GM19043 (cell line): ENCODE measurements at regions not wholly inside any gene's neighbourhood (a gene's known extent, or its start where the extent isn't known, plus 50 kb on each side); places are given as distances from the start of the nearest gene placed in this dataset.

ENCODE experiments used
- ATAC-seq: cut with Tn5 transposase; IDR thresholded peaks from one replicate; pipeline ENCODE4 v1.9.1; 2021; ENCODE audit warnings: low read depth; ENCODE audit not compliant: unreplicated experiment

DNA sequence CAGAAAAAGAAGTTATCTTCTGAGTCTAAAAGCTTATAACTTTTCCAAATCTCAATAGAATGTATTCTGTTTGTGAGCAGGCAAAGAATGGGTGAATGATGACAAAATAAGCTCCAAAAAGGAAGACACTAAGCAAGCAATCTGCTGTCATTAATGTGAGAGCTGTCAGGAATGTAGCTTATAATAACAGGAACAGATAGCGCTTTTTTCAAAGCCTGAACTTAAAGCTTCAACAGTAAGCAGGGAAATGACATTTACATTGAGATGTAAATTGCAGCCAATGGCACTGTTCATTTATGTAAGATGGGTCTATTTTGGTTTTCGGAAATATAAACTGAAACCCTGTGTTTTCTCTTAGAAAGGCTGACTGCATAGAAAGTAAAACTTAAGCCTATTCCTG is 1005.9 kb downstream of the PDHA2 start:
- no peak for ATAC-seq

DNA sequence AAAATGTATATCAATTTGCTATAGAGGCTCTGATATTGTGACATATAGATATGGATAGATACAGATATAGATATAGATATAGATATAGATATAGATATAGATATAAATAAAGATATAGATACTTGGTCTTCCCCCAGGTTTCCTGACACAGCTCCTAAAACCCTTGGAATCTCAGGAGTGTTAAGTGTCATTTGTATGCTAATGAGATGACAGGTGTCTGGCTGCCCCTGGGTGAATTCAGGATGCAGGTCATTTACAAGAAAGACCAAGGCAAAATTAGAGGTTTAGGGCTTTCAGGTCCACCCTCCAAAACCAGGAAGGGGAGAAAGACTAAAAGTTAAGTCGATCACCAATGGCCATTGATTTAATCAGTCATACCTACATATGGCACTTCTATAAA is 1034.8 kb downstream of the PDHA2 start:
- ATAC-seq: no peak

DNA sequence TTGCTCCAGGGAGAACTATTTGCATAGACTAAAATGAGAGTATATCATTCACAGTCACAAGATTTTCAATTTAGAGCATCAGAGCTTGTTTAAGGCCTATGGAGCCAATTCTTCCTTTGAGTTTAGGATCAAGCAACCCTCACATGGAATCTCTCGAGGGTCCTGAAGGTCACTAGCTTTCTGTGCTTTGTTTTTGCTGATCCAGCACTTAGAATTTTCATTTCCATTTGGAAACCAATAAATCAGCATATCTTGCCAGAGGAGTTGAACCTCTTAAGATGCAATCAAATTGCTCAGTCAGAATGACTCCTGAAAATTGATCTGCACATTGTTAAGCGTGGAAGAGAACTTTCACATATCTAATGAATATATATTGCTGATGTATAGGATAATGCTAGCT is 1039.6 kb downstream of the PDHA2 start:
- no peak for ATAC-seq

DNA sequence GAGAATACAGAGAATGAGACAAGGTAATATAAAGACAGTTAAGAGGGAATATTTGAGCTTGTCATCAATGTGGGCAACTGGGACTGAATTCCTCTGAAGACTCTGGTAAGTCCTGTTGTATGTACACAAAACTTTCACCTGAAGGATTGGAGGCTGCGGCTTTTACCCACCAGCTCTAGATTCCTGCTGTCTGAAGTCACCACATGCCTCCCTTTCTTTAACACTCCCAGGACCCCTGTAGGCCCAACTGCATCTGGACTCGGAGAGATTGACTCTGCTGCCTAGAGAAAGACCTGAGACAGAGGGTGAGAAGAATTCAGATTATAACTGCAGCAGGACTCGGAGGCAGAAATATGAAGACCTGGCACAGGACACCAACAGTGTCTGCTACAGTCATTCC is 1048.0 kb downstream of the PDHA2 start:
- no peak for ATAC-seq

DNA sequence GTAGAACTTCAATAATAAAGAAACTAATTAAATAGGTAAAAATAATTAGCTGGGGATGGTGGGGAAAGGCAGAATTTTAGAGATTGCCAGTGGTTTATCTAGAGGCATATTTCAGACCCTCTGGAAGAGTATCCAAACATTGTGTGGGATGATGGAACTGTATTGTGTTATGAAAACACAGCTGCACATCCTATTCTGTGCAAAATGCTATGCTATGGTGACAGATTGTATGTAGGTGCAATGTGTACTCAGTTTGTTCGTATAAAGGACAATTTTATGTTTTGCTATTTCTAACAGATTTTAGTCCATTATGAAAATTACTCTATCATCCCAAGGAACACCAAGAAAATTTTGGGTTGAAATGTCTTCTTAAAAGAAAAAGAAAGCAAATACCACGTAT is 1054.7 kb downstream of the PDHA2 start:
- ATAC-seq: no peak

DNA sequence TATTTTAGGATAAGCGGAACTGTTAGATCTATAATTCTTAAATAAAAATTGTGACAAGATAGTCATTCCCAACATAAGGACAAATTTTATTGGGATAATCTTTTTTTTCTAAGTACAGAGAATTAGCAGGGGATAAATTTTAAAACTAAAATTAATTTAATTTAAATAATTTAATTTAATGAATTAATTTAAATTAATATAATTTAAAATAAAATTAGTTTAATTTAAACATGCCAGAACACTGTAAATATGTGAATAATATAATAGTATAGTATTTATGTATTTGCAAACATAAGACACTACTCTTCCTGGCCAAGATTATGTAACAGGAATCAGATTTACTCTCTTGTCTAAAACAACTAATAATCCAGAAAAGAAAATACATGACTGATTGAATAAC is 1055.9 kb downstream of the PDHA2 start:
- no peak for ATAC-seq

DNA sequence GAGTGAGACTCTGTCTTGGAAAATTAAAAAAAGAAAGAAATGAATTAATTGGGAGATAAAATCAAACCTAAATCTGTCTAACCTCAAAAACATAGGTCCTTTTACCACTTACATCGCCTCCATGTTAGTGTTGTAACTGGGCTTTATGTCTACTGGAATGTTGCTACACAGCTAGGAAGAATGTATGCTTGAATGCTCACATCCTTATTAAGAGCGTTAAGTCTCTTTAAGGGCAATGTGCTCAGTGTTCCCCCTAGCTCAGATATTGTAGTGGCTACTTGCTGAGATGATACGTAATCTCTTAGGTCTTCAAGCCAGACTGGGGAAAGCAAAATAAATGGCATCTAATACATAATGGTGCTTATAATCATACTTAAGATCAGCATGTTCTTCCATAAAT is 1072.8 kb downstream of the PDHA2 start:
- ATAC-seq: no peak

DNA sequence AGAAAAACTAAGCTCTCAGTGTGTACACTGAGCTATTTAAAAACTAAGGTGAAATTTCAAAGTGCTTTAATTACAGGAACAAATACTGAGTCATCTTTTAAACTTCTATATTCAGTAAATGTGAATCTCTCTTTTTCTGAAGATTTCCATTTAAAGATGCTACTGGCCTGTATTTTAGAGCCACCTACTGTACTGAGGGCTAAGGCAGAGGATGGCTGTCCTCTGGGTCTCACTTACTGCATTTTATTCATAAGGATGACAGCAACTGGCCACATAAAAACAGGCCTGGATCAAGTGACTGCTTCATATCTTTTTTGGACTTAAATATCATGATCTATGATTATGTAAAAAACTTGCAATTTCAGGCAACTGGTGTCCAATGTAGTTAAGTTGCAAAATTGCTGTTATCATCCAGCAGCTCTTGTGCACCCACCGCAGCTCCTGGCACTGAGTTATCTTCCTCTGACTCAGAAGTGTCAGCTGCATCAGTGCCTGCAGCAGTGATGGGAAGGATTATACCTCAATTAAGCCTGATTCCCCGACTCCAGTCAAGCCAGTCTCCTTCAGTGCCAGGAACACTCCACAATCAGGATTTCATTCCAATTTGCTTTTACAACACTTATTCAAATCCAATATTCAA is 1073.7 kb downstream of the PDHA2 start:
- no peak for ATAC-seq

DNA sequence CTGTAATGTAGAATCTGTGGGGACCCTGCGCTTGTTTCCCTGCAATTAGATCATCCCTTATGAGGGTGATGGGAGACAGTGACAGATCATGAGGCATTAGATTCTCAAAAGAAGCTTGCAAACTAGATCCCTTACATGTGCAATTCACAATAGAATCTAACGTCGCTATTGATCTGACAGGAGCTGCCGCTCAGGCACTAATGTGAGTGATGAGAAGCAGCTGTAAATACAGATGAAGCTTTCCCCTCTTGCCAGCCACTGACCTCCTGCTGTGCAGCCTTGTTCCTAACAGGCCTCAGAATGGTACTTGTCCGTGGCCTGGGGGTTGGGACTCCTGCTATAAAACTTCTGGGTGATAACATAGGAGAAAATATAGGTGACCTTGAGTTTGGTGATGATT is 1076.8 kb downstream of the PDHA2 start:
- no peak for ATAC-seq

DNA sequence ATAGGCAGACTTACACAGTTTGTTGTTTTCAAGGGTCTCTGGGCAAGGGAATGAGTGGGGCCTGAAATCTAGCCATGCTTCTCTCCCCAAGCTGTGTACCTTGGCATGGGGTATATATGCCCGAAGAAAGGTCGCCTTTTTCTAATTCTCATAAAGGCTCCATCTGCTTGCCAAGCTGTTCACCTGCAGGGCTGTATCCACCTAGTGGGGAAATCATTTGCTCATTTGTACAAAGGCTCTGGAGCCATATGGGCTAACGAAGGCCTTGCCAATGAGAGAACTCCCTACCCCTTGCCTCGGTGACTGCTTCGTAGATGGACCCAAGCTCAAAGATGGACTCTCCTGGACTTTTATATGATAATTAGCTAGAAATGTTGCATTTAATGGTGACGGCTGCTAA is 1097.0 kb downstream of the PDHA2 start:
- ATAC-seq: no peak

DNA sequence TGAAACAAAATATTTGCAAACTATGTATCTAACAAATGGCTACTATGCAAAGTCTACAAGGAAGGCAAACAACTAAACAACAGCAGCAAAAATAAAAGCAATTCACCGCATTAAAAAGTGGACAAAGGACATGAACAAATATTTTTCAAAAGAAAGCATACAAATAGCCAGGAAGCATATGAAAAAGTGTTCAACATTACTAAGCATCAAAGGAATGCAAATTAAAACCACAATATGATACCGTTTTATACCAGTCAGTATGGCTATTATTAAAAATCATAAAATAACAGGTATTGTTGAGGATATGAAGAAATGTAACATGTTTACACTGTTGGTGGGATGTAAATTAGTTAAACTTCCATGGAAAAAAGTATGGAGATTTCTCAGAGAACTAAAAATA is 1106.7 kb downstream of the PDHA2 start:
- ATAC-seq: no peak

DNA sequence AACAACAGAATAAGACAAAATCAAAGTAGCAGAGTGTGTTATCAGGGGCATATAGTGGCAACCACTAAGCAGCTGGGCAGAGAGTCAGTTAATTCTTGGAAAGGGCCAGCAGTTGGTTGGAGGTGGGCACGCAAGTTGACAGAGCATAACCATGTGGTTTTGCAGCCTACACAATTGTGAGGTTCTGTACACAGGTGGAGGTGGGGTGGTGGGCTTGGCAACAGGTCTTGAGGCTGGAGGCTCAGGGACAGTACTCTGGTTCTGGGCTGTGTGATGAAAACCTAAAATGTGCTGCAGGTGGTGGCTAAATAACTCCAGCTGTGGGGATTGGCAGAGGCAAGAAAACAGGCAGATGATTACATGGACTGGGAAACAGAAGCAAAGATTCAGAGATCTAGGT is 1112.7 kb downstream of the PDHA2 start:
- ATAC-seq: no peak

DNA sequence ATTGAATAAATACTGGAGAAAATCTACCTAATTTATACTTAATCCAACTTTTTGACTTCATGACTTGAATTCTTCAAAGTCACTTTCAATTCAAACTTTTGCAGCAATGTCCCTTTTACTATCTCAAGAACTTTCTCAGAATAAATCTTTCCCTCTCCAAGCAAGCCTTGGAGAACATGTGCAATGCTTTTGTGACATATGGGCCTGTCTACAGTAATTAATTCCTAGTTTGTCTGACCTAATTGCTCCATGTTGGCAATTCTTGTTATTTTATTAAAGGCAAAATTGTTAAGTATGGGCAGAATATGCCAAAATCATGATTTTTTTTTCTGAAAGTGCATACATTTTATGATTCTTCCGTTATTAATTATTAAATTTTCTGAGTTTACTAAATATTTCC is 1115.3 kb downstream of the PDHA2 start:
- no peak for ATAC-seq

DNA sequence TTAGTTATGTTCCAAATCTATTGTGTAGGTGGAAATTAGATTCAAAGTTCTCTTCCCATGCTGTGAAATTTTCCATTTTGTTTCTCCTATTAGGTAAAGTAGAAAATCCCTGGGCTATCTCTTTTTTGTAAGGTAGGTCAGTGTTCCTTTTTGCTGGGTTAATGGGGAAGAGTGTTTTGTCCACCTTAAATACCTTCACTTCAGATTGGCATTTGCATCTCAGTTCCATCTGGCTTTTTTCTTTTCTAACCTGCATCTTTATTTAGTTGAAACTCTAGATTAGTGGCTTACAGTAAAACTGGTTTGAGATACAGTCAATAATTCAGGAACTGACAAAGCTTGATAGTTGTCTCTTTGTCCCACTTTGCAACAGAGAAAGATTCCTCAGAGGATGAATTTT is 1115.8 kb downstream of the PDHA2 start:
- ATAC-seq: no peak

DNA sequence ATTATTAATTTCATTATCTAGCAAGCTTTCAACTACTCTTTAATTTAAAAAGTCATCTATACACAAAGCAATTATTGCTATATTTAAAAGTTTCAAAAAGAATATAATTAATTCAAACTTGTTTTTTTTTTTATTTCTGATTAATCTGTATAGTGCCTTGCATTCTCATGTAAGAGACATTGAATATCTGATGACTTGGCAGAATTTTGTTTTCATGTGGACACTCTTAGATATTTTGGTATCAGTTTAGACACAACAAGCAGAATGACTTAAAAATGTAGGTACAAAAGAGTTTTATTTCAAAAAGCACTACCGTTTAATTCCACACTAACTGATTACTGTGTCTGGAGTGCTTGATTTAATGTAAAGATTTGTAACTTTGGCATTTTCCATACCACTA is 1129.6 kb downstream of the PDHA2 start:
- no peak for ATAC-seq

DNA sequence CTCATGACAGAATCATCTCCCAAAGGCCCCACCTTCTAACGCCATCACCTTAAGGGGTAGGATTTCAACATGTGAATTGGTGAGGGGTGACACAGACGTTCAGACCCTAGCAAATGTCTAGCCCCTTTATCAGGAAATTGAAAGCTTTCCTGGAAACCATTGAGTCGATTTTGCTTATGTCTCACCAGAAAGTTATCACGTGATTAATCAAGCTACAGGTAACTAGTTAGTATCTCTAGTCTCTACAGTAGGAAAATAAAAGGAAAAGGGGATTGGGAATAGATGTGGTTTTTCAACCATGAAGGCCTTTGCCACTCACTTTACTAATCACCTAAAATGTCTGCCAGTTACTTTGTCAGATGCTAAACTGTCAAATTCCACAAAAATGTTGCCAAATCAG is 1133.0 kb downstream of the PDHA2 start:
- ATAC-seq: no peak

DNA sequence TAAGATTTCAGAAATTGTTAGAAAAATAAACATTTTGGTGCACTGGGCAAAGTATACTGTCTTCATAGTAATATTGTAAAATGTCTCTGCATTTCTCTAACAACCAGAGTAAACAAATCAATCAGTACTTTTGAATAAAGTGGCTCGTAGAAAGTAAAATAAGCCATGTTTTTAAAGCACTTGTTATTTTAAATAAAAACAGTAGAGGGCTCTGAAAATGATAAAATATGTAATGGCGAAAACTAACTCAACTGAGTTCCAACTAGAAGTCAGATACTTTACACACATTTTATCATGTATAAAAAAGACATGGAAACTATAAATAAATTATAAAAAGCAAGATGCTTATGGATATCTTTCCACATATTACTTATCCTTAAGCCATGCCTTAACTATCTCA is 1134.4 kb downstream of the PDHA2 start:
- no peak for ATAC-seq

DNA sequence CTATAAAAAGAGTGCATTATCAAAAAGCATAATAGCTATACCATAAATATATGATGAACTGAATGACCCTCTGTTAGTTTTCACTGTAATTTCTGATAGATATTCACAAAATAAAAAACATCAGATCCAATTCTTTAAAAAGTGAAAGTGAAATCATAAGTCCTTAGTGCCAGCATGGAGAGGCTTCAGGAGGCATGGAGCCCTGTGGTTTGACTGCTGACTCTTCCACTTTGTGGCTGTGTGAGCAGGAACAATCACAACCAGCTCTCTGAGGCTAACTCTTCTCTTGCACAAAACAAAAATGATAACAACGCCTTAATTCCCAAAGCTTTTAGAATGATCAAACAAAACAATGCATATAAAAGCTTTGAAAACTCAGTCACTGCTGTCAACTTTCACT is 1143.9 kb downstream of the PDHA2 start:
- ATAC-seq: no peak

DNA sequence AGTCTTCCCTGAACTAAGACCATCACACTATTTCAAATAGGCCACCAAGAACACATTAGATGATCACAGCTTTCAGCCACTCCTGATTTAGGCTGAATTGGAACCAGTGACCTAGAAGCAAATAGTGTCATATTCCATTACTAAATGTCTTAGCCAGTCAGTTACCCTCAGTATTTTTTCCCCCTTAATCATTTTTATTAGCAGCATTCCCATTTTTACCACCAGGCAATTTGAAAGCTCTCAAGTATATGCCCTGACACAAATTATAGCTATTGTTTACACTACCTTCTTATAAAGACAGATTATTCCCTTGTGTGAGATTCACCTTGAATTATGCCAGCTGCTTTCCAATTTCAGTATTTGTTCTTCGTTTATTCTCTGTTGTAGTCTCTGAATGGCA is 1146.9 kb downstream of the PDHA2 start:
- ATAC-seq: no peak

DNA sequence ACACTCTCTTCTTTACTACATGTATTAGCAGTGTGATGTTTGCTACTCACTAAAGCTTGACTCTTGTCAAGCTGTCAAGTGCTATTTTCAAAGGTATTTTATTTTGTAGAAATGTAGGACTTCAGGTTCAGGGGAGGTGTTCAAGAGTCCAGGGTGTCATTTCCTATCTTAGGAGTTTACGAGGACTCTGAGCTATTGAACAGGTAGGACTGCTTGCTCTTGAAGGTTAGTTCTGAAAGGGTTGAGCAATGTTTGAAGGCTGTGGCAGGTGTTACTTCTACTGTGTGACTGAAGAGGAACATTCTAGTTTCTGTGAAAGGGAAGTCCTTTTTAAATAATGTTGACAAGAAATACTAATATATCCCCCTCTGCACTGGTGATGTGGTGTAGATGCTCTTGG is 1151.2 kb downstream of the PDHA2 start:
- ATAC-seq: no peak

DNA sequence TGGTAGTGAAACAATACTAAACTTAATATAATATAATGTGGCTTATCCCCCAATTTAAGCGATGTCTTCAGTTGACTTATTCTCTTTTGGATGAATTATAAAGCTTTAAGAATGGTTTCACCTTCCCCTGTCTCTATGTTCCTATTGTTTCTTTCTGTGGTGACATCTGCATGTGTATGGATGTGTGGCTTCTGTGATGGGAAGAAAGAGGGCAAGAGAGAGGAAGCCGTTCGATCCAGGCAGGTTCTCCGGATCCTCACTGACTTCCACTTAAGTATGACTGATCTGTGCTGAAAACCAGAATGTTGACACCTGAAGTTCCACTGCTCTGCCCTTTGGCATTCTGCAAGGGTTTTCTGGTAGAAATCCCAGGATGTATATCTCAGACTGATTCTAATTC is 1150.8 kb downstream of the STPG2 start:
- no peak for ATAC-seq

DNA sequence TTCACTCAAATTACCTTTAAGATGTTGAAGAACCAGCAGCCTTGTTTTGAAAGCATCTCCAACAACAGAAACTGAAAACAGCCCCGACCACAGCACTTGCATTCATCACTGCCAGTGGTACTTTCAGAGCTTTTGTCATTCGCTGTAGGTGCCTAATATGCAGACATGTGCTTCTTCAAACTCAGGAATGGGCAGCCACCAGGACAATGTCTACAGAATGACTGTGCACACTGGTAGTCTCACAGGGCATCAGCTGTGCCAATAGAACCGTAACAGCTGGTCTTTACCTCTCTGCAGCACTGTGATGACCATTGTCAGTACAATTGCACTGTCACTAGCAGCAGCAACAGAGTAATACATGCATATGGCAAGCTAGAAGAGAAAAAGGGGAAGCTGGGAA is 1149.7 kb downstream of the STPG2 start:
- no peak for ATAC-seq

DNA sequence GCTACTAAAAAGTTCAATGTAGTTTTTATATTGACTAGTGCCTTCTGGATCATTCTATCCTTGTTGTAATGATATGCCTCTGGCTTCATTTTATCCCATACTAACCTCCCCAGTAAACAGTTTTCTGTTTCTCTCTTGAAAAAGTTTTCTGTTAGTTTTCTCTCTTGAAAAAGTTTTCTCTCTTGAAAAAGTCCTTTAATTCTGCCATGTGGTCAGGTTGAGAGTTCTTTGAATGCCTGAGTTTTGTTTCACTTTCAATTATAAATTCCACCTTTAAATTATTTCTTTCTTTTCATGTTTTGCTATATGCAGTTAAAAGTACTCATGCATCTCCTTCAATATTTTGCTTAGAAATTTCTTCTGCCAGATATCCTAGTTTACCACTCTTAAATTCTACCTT is 1139.6 kb downstream of the STPG2 start:
- ATAC-seq: no peak
